ENCODE measurements at regions not wholly inside any gene's neighbourhood (a gene's known extent, or its start where the extent isn't known, plus 50 kb on each side); places are given as distances from the start of the nearest gene placed in this dataset.
"Not testable (repeated sequence)": the region's sequence is repeated elsewhere in the genome, so short reads cannot be mapped to it uniquely, and the experiment has no call there.

- Mint-ChIP-seq H3K36me3 (ENCODE audit: low read depth) (no peaks in the 10 kb centered on the region), H3K27ac (no peak overlapping the region), H3K27me3 (ENCODE audit: low read depth) (peaks cover 4% of the 10 kb centered on the region), H3K4me3 (no peak overlapping the region), H3K4me1 (no peaks in the 10 kb centered on the region), H3K9me3 (no peaks in the 10 kb centered on the region)
- TF ChIP-seq CTCF (IDR thresholded peaks at IDR 0.05; ENCODE audit: unreplicated experiment in 3 of 3): no peak
Observed at GRCh38 chr16:52740333-52740732, 193.4 kb upstream of the TOX3 start.

- H3K27ac Mint-ChIP-seq; H3K4me3 Mint-ChIP-seq; H3K27me3 Mint-ChIP-seq (ENCODE audit: low read depth); H3K4me1 Mint-ChIP-seq; H3K36me3 Mint-ChIP-seq (ENCODE audit: low read depth); H3K9me3 Mint-ChIP-seq: not testable (repeated sequence)
Observed at GRCh38 chr16:52738992-52739391, 192.0 kb upstream of the TOX3 start.

DNA sequence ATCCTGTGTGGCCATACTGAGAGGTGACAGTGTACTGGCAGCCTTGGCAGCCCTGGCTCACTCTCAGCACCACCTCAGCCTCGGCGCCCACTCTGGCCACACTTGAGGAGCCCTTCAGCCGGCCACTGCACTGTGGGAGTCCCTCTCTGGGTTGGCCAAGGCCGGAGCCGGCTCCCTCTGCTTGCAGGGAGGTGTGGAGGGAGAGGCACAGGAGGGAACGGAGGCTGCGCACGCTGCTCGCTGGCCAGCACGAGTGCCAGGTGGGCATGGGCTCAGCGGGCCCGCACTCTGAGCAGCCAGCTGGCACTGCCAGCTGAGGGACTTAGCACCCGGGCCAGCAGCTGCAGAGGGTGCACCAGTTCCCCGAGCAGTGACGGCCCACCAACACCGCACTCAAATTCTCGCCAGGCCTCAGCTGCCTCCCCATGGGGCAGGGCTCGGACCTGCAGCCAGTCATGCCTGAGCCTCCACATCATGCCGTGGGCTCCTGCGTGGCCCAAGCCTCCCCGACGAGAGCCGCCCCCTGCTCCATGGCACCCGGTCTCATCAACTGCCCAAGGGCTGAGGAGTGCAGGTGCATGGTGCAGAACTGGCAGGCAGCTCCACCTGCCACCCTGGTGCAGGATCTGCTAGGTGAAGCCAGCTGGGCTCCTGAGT is 184.4 kb upstream of the TOX3 start:
- no peak overlapping the region for H3K27ac Mint-ChIP-seq
- no peak for TF ChIP-seq CTCF (IDR thresholded peaks at IDR 0.05; ENCODE audit: unreplicated experiment in 3 of 3)
- no peak overlapping the region for H3K4me3 Mint-ChIP-seq
- peaks cover 17% of the 10 kb centered on the region for H3K9me3 Mint-ChIP-seq
- no peaks in the 10 kb centered on the region for H3K4me1 Mint-ChIP-seq
- peaks cover 10% of the 10 kb centered on the region for H3K27me3 Mint-ChIP-seq (ENCODE audit: low read depth)
- no peaks in the 10 kb centered on the region for H3K36me3 Mint-ChIP-seq (ENCODE audit: low read depth)

DNA sequence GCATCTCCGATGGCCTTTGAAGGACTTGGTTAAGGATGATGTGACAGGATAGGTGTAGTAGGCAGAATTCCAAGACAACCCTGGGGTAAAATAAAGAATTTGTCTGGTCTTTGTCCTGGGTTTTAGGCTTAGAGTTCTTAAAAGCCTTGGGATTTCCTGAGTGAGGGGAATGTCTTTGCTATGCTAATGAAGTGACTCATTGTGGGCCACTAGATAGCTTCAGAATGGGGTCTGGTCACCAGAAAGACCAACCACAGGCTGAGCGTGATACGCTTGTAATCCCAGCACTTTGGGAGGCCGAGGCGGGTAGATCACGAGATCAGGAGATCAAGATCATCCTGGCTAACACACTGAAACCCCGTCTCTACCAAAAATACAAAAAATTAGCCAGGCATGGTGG is 182.8 kb upstream of the TOX3 start:
- peaks cover 17% of the 10 kb centered on the region for H3K9me3 Mint-ChIP-seq
- H3K4me3 Mint-ChIP-seq: no peak overlapping the region
- no peaks in the 10 kb centered on the region for H3K4me1 Mint-ChIP-seq
- H3K27ac Mint-ChIP-seq: no peak overlapping the region
- no peaks in the 10 kb centered on the region for H3K36me3 Mint-ChIP-seq (ENCODE audit: low read depth)
- peaks cover 5% of the 10 kb centered on the region for H3K27me3 Mint-ChIP-seq (ENCODE audit: low read depth)
- no peak for TF ChIP-seq CTCF (IDR thresholded peaks at IDR 0.05; ENCODE audit: unreplicated experiment in 3 of 3)

DNA sequence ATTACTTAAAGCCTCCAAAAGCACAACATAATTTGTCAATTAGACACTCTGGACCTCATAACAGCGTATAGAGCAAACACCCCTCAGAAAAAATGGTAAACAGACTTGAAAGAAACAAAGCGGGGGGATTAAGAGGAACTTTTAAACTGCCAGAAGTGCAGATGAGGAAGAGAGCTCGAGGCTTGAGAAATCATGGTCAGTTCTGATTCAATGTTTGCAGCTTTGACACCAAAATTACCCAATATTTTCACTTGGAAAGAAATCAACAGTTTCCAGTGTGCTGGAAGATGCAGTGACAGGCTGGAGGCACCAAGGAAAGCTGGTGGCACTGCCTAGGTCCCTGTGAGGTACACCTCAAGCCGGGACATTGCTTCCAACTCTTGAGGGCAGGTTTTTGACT is 180.9 kb upstream of the TOX3 start:
- no peak for TF ChIP-seq CTCF (IDR thresholded peaks at IDR 0.05; ENCODE audit: unreplicated experiment in 3 of 3)
- Mint-ChIP-seq H3K27ac (no peak overlapping the region), H3K36me3 (ENCODE audit: low read depth) (no peaks in the 10 kb centered on the region), H3K4me1 (no peaks in the 10 kb centered on the region), H3K9me3 (peaks cover 17% of the 10 kb centered on the region), H3K4me3 (no peak overlapping the region), H3K27me3 (ENCODE audit: low read depth) (peaks cover 5% of the 10 kb centered on the region)

DNA sequence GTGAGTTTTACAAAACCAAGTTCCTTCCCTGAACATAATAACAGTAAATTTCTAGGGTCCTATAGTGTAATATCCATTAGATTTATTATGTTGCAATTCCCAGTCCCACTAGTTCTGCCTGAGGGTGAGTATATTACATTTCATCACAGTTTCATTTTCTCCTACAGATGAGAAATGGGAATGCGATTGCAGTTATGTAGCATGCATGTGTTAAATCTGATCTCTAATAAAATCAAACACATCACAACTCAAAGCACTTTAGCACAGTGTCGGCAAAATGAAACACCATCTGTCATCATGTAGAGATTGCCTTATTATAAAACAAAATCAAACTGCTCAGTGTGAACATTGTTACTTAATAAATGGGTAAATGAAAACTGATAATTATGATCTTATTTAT is 180.5 kb upstream of the TOX3 start:
- H3K36me3 Mint-ChIP-seq (ENCODE audit: low read depth): no peaks in the 10 kb centered on the region
- no peak overlapping the region for H3K4me3 Mint-ChIP-seq
- no peak overlapping the region for H3K27ac Mint-ChIP-seq
- no peak for TF ChIP-seq CTCF (IDR thresholded peaks at IDR 0.05; ENCODE audit: unreplicated experiment in 3 of 3)
- peaks cover 5% of the 10 kb centered on the region for H3K27me3 Mint-ChIP-seq (ENCODE audit: low read depth)
- H3K9me3 Mint-ChIP-seq: peaks cover 14% of the 10 kb centered on the region
- no peaks in the 10 kb centered on the region for H3K4me1 Mint-ChIP-seq

Data from nephron (organoid).